Fibroblast of skin of abdomen (primary cell): ENCODE measurements at regions not wholly inside any gene's neighbourhood (a gene's known extent, or its start where the extent isn't known, plus 50 kb on each side); places are given as distances from the start of the nearest gene placed in this dataset.

ENCODE experiments used
- DNase-seq: peaks from one replicate; pipeline ENCODE4 v3.0.0-alpha.2; 2013

GRCh38 chr10:78187371-78187770 lies 153.7 kb downstream of the RPS24 start:
- DNase-seq = no peak

- peak; percentile 39 for DNase-seq
Measured at GRCh38 chr10:78188446-78188845, 154.8 kb downstream of the RPS24 start.

DNA sequence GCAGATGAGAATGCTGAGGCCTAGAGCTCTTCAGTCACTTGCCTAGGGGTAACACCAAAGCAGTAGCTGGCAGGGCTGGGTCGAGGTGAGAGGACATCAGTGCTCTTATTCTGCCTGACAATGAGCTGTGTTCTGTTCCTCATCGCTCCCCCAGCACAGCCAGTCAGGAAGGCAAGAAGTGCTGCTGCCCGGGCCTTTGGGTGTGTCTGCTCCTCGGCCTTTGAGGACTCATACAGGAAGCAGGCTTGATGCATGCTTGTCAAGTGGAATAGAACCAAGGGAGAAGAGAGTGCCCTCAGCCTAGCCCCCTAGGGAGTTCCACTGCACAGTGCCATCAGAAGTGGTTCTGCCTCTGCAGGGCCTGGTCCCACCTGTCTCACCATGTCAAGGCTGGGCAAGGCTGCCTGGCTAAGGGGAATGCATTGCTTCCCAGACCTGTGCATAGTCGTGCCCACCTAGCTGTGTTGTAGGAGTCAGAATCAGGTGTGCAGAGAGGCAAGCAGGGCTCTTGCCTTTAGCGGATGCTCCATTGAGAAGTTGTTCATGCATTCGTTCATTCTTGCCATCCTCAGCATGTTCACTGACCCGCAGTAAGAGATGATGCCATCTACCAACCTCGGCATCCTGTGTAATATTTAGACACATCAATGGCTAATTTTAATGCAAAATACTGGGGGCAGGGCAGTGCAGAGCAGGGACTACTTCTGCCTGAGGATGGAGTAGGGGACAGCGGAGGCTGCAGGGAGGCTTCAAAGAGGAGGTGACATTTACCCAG lies 156.6 kb downstream of the RPS24 start:
- no peak for DNase-seq

DNA sequence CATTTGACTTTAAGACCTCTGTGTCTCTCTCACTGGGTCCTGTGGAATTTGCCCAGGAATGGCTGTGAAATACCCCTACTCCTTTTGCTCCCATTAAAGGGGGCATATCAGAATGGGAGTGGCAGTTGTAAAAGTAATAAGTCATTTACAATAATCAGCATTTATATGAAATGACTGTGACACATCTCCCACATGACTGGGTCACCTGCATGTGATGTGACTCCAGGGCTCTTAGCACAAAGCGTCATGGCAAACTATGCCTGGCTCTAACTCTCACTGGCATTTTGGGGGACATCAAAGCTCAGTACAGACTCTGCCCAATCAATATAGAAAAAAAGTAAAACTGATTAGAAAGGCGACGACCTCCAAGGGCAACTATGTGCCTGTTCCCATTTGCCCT lies 157.6 kb downstream of the RPS24 start:
- DNase-seq = no peak

DNA sequence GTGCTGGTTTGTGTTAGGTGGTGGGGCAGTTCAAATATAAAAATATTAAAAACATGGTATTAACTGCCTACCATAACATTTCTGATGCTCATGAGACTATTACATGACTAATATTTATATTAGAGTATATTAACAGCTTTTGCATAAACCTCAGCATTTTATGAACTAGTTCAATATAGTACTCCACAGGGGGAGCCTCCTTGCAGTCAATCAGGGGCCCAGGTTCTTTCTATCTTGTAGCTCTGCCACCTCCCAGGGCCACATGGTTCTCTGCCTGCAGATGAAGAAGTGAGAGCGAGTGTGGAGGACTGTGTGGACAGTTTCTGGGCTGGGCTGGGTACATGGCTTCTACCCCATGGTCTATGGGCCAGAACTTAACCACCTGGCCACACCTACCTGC lies 159.5 kb downstream of the RPS24 start:
- DNase-seq = no peak

DNA sequence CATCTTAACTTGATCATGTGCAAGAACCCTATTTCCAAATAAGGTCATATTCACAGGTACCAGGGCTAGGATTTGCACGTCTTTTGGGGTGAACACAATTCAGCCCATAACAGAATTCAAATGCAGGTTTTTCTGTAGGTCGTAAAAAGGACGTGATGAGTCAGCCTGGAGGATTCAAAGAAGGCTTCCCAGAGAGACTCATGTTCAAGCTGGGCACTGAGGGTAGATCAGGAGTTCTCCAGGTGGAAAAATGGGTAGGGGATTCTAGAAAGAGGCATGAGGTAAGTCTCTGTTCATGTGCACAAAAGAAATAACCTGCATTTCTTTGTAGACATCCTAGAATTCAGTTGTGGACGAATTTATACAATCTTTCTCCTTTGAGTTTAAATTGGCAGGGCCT lies 160.4 kb downstream of the RPS24 start:
- DNase-seq = no peak

GRCh38 chr10:78194539-78195402 lies 161.1 kb downstream of the RPS24 start:
- DNase-seq = no peak

GRCh38 chr10:78196396-78196795 lies 162.7 kb downstream of the RPS24 start:
- no peak for DNase-seq

GRCh38 chr10:78196964-78197363 lies 163.3 kb downstream of the RPS24 start:
- peak; percentile 53 for DNase-seq

DNA sequence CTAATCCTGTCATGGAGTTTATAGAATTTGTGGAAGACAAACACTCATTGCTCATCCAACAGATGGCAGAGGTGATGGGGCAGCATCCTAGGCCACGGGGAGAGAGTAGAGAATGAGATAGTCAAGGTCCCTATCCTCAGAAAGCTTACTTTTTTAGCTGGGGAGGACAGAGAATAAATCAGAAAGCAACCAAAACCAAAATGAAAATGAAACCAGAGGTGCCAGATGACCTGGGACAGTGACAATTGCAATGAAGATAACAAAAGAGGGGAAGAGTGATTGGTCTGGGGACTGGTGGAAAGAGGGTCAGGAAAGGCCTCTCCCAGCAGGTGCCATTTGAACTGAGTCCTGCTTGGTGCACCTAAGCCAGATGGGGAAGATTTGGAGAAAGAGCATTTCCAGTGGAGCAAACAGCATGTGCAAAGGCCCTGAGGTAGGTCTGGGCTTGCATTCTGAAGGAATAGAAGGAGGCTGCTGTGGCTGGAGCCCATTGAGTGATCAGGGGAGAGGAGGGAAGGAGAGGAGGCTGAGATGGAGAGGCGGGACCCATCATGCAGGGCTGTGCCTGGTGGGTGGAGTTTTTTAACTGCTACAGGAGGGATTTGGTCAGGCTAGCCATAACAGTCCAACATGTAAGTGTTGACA lies 164.1 kb downstream of the RPS24 start:
- DNase-seq = no peak

GRCh38 chr10:78199005-78199725 lies 165.5 kb downstream of the RPS24 start:
- no peak for DNase-seq

DNA sequence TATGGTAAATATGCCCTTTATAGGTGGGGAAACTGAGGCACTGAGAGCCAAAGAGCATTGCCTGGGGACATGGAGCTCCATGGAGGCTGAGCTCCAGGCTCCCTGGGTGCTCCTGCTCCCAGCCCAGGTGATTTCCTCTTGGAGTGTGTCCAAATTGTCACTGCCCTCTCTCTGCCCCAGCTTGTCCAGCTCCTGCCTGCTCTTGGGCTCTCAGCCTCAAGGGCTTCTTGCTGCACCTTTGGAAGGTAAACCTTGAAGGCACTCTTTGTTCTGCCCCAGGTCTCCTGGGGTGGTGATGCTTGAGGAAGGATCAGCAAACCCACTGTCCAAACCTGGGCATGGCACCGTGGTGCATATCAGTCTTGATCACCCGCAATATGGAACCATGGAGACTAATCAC lies 166.1 kb downstream of the RPS24 start:
- DNase-seq = no peak

DNA sequence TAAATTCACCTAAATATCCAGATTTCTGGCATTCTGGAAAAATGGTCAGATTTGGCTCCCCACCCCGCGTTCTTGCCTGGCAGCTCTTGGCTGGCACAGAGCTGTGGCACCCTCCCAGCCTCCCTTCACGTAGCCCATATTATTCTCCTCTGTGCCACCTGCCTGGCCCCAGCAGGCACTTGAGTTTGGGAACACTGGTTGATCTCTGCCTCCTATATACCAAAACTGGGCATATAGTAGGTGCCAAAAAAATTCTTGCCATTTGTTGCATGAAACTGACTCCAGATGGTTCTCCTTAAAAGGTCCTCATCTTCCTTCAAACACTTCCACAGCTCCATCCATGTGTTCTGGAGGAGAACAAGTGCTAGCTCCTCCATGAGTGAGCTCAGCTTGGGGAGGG lies 167.0 kb downstream of the RPS24 start:
- no peak for DNase-seq

DNA sequence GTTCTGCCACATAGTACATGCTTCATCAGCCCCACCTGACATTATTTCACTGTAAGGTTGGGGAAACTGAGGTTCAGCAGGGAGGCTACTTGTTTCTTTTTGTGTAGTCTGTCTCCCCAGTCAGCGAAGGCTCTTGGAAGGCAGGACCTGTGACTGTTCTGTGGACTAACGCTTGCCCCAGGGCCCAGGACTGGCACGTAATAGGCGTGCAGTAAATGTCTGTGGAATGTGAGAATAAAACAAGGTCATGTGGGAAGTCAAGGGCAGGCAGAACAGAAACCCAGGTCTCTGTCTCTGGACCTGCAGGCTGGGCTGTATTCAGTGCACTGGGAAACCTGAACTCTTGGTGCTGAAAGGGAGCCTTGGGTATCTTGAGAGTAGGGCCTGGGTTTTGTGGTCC lies 168.7 kb downstream of the RPS24 start:
- DNase-seq = no peak

DNA sequence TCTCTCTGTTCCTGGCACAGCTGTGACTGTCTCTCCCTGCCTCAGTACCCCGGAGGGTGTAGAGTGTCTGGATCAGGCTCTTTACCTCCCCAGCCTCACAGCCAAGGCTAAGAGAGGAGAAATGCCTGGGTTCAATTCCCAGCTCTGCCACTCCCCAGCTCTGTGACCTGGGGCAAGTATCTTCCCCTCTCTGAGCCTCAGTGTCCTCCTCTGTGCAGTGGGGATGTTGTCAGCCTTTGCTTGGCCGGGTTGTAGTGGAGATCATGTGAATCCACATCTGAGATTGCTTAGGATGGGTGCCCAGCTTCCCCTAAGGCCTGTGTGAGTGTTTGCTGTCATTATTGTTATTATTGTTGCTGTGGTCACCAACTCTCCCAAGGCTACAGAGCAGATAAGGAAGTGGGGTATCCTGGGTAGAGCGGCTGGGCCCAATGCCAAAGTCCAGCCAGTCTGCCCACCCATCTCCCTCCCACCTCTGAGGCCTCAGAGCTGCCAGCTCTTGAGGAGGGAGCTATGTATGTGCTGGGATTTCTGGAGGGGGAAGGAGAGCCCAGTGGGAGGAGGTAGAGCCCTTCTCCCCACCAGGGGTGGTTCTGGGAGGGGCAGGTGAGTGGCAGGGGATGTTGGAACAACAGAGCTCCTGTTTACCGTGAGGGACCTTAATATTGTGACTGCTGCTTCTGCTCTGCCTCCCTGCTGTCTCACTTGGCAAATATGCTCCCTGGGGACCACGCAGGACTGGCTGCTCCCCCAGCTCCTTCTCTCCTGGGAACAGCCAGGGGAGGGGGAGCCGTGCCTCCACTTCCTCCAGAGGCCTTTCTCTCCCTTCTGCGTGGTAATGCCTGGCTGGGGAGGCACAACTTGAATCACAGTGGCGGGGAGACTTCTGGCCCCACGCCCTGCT lies 170.5 kb downstream of the RPS24 start:
- DNase-seq = no peak

DNA sequence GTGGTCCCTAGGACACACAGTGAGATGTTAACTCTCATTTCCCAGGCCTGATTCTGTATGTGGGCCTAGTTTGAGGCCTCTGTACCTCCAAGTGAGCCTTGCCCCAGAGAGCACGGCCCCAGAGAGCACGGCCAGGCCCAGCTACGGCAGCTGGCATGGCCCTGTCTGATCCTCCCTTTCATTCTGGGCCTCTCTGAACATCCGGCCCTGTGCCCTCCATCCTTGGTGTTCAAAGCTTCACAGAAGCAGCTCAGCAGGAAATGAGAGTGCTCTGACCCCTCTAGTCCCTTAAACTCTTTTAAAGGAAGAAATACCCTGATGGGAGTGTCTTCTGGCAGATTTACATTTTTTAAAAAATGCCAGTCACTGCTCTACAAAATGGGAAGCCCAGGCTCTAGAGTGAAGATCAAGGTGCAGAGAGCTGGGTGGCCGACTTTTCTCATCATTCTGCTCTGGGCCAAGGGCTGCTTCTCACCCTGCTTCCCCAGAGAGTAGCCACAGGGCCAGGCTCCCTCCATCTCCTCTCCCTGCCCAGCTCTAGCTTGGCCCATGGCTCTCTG lies 171.9 kb downstream of the RPS24 start:
- no peak for DNase-seq

DNA sequence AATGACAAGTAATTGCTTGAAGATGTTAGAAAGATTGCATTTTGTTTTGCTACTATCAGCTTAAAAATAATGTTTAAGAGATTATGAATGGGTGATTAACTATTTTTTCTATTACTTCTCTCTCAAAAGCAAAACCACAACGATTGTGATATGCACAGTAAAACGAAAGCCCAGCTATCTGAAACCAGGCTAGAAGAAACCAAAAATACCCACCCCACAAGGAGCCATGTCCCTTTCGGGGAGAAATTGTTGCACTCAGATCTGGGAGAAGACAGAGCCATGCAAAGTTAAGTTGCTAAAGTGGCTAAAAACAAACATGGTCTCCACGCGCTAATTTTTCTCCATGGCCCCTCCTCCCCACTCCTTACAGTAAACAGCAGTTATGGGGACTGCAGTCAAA lies 173.6 kb downstream of the RPS24 start:
- DNase-seq = no peak

- DNase-seq = no peak
Measured at GRCh38 chr10:78207776-78208175, 174.1 kb downstream of the RPS24 start.

DNA sequence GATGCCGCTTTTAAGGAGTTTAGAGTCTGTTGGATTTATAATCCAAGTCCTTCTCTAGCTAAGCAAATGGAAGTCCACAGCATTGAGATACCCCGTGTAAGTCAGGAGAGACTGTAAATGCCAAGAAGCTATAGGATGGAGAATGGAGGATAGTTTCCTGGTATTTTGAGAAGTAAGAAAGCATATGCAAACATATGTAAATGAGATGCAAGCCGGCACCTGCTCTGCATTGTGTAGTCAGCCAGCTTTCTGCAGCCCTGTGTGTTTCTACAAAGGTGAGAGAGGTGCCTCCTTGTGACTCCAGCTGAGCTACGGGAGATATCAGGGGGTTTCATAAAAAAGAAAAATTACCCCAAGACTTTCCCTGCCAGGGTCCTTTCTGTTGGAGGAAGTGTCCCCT lies 176.3 kb downstream of the RPS24 start:
- DNase-seq = no peak

- DNase-seq = no peak
Measured at GRCh38 chr10:78210548-78210947, 176.9 kb downstream of the RPS24 start.

DNA sequence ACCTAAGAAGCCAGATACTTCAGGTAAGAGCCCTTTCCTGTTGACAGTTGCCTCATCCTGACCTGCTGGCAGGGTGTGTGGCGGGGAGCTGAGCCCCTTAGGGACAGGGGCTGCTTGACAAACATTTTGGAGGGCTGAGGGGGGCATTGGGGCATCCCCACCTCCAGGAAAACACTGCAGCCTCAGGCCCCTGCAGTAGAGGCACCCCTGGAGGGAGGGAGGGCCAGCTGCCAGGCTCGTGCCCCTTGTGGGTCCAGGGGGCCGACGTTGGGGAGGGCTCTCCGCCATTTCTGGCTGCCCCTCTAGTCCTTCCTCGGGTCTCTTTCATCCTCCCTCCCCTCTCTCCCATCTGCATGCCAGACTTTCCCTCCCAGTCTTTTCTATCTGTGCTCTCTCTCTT lies 177.3 kb downstream of the RPS24 start:
- no peak for DNase-seq
